ENCODE measurements at regions not wholly inside any gene's neighbourhood (a gene's known extent, or its start where the extent isn't known, plus 50 kb on each side); places are given as distances from the start of the nearest gene placed in this dataset.

- TF ChIP-seq CTCF (IDR thresholded peaks at IDR 0.05 in 4 of 5, conservative IDR thresholded peaks at IDR 0.05 in 1 of 5) (no peak), POLR2A (IDR thresholded peaks at IDR 0.05) (no peak)
Measured at GRCh38 chr12:88726806-88727720, 146.8 kb upstream of the KITLG start.
